K562 (cell line): ENCODE measurements at regions not wholly inside any gene's neighbourhood (a gene's known extent, or its start where the extent isn't known, plus 50 kb on each side); places are given as distances from the start of the nearest gene placed in this dataset.
A peak's percentile ranks its signal among the peaks of the same experiment; 100 is the strongest.

Experiments used
- ARNT ChIP-seq, 2 experiments: fragments of 450-650 bp; IDR thresholded peaks; 2 replicates each; pipeline ENCODE4 v1.6.1; 2016; ENCODE audit warnings: mild to moderate bottlenecking in 1 of 2
- BACH1 ChIP-seq: fragments of 200-800 bp; sonication (Bioruptor generic); IDR thresholded peaks from 2 replicates; pipeline ENCODE4 v1.6.1; 2016; ENCODE audit warnings: missing genetic modification characterization, missing compliant biosample characterization
- BCL6 ChIP-seq: fragments of 250-450 bp; sonication (Bioruptor Pico); IDR thresholded peaks from 2 replicates; pipeline ENCODE4 v1.4.0; 2020
- BCOR ChIP-seq: fragments of 450-650 bp; IDR thresholded peaks from 2 replicates; pipeline ENCODE4 v1.6.1; 2016
- HDAC8 ChIP-seq: fragments of 450-650 bp; IDR thresholded peaks from 2 replicates; pipeline ENCODE4 v1.6.1; 2016; ENCODE audit warnings: mild to moderate bottlenecking, missing genetic modification characterization, moderate library complexity, missing compliant biosample characterization
- HOXB6 ChIP-seq: fragments of 250-450 bp; sonication (Bioruptor Pico); IDR thresholded peaks from 2 replicates; pipeline ENCODE4 v1.5.1; 2022; ENCODE audit warnings: mild to moderate bottlenecking, borderline replicate concordance
- KLF16 ChIP-seq: IDR thresholded peaks from 2 replicates; pipeline ENCODE4 v1.6.1; 2016; ENCODE audit warnings: antibody characterized with exemption
- MAZ ChIP-seq, 2 experiments: fragments of 450-650 bp in 1 of 2; sonication (generic) in 1 of 2; formaldehyde crosslinking; IDR thresholded peaks in 1 of 2; conservative IDR thresholded peaks in 1 of 2; 2 replicates each; pipeline versions ENCODE4 v1.4.0 to v1.5.0; 2020; ENCODE audit warnings: mild to moderate bottlenecking in 1 of 2, missing genetic modification reagents in 1 of 2
- PML ChIP-seq: IDR thresholded peaks from 2 replicates; pipeline ENCODE4 v1.6.1; 2012; ENCODE audit warnings: low read length, inconsistent platforms
- SLC30A9 ChIP-seq: fragments of 250-450 bp; sonication (Bioruptor Pico); IDR thresholded peaks from 2 replicates; pipeline ENCODE4 v1.8.0; 2022; ENCODE audit warnings: mild to moderate bottlenecking, moderate library complexity
- SMAD2 ChIP-seq: fragments of 150-350 bp; IDR thresholded peaks from 2 replicates; pipeline ENCODE4 v1.6.1; 2014; ENCODE audit warnings: low read depth, mild to moderate bottlenecking, low read length
- ZNF134 ChIP-seq: fragments of 250-450 bp; sonication (Bioruptor Pico); conservative IDR thresholded peaks from 2 replicates; pipeline ENCODE4 v1.4.0; 2020
- ZNF311 ChIP-seq: fragments of 250-450 bp; sonication (Bioruptor Pico); IDR thresholded peaks from 2 replicates; pipeline ENCODE4 v1.4.0; 2020; ENCODE audit warnings: mild to moderate bottlenecking, moderate library complexity
- TF ChIP-seq, protein P1 (sequence below): fragments of 450-650 bp; IDR thresholded peaks from 2 replicates; pipeline ENCODE4 v1.6.1; 2017; ENCODE audit warnings: antibody characterized with exemption
- TF ChIP-seq, protein P2 (sequence below): fragments of 450-650 bp; IDR thresholded peaks from 2 replicates; pipeline ENCODE4 v1.6.1; 2016
- TF ChIP-seq, protein P3 (sequence below): sonication (generic); formaldehyde crosslinking; IDR thresholded peaks from 2 replicates; pipeline ENCODE4 v1.9.0; 2022; ENCODE audit warnings: mild to moderate bottlenecking, missing genetic modification reagents
- TF ChIP-seq, protein P4 (sequence below): fragments of 250-450 bp; sonication (Bioruptor Pico); IDR thresholded peaks from 2 replicates; pipeline ENCODE4 v1.4.0; 2020; ENCODE audit warnings: mild to moderate bottlenecking, moderate library complexity
- TF ChIP-seq, protein P5 (sequence below): fragments of 450-650 bp; IDR thresholded peaks from 2 replicates; pipeline ENCODE4 v1.6.1; 2018; ENCODE audit not compliant: partially characterized antibody
- TF ChIP-seq, protein P6 (sequence below): fragments of 250-450 bp; sonication (Bioruptor Pico); IDR thresholded peaks from 2 replicates; pipeline ENCODE4 v1.9.0; 2021; ENCODE audit warnings: mild to moderate bottlenecking

DNA sequence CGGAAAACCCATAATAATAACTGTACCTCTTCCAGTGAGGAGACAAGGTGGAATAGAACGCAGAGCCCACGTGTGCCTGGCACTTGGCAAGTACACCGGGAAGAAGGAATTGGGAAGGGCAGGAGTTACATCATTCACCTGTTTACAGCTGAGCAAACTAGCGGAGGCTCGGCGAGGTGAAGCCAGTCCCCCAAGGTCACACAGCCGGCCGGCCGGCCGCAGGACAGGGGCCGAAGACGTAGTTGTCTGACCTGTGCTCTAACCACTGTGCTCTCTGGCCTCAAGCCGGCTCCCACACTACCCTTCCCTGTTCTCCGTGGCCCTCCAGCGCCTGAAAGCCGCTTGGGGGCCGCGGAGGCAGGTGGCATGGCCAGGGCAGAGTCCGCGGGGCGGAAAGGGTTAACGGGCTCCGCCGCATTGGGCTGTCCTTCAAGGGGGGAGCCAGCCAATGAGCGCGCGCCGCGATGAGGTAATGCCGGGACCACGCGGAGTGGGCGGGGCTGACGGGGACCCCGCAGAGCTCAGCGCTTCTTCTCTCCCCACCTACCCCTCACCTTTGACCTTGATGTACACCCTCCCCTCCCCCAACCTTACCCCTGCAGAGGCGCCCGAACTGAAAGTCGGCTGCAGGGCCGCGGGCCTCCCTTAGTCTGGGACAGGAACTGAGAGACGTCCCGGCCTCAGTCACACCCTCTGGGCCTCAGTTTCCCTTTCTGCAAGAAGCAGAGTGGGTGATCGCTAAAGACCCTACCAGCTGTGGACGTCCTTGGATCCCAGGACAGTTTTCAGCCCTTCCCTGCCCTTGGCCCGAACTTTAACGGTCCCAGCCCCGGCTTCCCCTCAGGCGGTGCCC lies 125.1 kb downstream of the C9orf50 start (continued):
- peak; percentile 46; the same call in 1 of the 2 replicates for TF ChIP-seq HDAC8 (tag)
- TF ChIP-seq ZNF134 (CRISPR knock-in tag), result no peak
- 0 out of 2 replicates have a peak, but pooled peaks have one; percentile 5 for TF ChIP-seq BACH1 (tag)
- TF ChIP-seq HOXB6 (CRISPR knock-in tag), result no peak
- TF ChIP-seq PML, result no peak
- TF ChIP-seq, protein P1, sequence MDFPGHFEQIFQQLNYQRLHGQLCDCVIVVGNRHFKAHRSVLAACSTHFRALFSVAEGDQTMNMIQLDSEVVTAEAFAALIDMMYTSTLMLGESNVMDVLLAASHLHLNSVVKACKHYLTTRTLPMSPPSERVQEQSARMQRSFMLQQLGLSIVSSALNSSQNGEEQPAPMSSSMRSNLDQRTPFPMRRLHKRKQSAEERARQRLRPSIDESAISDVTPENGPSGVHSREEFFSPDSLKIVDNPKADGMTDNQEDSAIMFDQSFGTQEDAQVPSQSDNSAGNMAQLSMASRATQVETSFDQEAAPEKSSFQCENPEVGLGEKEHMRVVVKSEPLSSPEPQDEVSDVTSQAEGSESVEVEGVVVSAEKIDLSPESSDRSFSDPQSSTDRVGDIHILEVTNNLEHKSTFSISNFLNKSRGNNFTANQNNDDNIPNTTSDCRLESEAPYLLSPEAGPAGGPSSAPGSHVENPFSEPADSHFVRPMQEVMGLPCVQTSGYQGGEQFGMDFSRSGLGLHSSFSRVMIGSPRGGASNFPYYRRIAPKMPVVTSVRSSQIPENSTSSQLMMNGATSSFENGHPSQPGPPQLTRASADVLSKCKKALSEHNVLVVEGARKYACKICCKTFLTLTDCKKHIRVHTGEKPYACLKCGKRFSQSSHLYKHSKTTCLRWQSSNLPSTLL, result no peak
- peak in 1 of 2 experiments; percentile 63; a peak in 2 of 4 replicates for TF ChIP-seq MAZ (CRISPR knock-in tag; conservative IDR thresholded peaks at IDR 0.05 in 1 of 2, IDR thresholded peaks at IDR 0.05 in 1 of 2)
- TF ChIP-seq ZNF311 (CRISPR knock-in tag), result no peak
- TF ChIP-seq, protein P2, sequence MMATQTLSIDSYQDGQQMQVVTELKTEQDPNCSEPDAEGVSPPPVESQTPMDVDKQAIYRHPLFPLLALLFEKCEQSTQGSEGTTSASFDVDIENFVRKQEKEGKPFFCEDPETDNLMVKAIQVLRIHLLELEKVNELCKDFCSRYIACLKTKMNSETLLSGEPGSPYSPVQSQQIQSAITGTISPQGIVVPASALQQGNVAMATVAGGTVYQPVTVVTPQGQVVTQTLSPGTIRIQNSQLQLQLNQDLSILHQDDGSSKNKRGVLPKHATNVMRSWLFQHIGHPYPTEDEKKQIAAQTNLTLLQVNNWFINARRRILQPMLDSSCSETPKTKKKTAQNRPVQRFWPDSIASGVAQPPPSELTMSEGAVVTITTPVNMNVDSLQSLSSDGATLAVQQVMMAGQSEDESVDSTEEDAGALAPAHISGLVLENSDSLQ, result peak; percentile 98
- no peak for TF ChIP-seq BCL6
- TF ChIP-seq, protein P3, sequence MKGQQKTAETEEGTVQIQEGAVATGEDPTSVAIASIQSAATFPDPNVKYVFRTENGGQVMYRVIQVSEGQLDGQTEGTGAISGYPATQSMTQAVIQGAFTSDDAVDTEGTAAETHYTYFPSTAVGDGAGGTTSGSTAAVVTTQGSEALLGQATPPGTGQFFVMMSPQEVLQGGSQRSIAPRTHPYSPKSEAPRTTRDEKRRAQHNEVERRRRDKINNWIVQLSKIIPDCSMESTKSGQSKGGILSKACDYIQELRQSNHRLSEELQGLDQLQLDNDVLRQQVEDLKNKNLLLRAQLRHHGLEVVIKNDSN (CRISPR knock-in tag), result no peak
- no peak for TF ChIP-seq KLF16
- TF ChIP-seq, protein P4, sequence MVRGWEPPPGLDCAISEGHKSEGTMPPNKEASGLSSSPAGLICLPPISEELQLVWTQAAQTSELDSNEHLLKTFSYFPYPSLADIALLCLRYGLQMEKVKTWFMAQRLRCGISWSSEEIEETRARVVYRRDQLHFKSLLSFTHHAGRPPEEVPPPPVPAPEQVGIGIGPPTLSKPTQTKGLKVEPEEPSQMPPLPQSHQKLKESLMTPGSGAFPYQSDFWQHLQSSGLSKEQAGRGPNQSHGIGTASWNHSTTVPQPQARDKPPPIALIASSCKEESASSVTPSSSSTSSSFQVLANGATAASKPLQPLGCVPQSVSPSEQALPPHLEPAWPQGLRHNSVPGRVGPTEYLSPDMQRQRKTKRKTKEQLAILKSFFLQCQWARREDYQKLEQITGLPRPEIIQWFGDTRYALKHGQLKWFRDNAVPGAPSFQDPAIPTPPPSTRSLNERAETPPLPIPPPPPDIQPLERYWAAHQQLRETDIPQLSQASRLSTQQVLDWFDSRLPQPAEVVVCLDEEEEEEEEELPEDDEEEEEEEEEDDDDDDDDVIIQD (CRISPR knock-in tag), result no peak
- TF ChIP-seq SLC30A9 (CRISPR knock-in tag), result no peak
- no peak for TF ChIP-seq SMAD2
- TF ChIP-seq, protein P5, sequence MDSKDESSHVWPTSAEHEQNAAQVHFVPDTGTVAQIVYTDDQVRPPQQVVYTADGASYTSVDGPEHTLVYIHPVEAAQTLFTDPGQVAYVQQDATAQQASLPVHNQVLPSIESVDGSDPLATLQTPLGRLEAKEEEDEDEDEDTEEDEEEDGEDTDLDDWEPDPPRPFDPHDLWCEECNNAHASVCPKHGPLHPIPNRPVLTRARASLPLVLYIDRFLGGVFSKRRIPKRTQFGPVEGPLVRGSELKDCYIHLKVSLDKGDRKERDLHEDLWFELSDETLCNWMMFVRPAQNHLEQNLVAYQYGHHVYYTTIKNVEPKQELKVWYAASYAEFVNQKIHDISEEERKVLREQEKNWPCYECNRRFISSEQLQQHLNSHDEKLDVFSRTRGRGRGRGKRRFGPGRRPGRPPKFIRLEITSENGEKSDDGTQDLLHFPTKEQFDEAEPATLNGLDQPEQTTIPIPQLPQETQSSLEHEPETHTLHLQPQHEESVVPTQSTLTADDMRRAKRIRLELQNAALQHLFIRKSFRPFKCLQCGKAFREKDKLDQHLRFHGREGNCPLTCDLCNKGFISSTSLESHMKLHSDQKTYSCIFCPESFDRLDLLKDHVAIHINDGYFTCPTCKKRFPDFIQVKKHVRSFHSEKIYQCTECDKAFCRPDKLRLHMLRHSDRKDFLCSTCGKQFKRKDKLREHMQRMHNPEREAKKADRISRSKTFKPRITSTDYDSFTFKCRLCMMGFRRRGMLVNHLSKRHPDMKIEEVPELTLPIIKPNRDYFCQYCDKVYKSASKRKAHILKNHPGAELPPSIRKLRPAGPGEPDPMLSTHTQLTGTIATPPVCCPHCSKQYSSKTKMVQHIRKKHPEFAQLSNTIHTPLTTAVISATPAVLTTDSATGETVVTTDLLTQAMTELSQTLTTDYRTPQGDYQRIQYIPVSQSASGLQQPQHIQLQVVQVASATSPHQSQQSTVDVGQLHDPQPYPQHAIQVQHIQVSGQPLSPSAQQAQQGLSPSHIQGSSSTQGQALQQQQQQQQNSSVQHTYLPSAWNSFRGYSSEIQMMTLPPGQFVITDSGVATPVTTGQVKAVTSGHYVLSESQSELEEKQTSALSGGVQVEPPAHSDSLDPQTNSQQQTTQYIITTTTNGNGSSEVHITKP, result peak; percentile 28
- peak; percentile 95 for TF ChIP-seq BCOR
- no peak for TF ChIP-seq ARNT (IDR thresholded peaks at IDR 0.05)
- TF ChIP-seq, protein P6, sequence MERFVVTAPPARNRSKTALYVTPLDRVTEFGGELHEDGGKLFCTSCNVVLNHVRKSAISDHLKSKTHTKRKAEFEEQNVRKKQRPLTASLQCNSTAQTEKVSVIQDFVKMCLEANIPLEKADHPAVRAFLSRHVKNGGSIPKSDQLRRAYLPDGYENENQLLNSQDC (CRISPR knock-in tag), result no peak
